Activated naive CD8-positive, alpha-beta T cell treated with anti-CD3 and anti-CD28 coated beads for 36 hours (primary cell): ENCODE measurements at regions not wholly inside any gene's neighbourhood (a gene's known extent, or its start where the extent isn't known, plus 50 kb on each side); places are given as distances from the start of the nearest gene placed in this dataset.
A peak's percentile ranks its signal among the peaks of the same experiment; 100 is the strongest.

Experiments
- DNase-seq: peaks from one replicate; pipeline ENCODE4 v3.0.0; 2021
- H3K27ac Mint-ChIP-seq: one replicate; pipeline ENCODE4 v1.8.0; 2022; ENCODE audit warnings: mild to moderate bottlenecking, moderate library complexity, mixed read lengths
- H3K27me3 Mint-ChIP-seq: one replicate; pipeline ENCODE4 v1.8.0; 2022; ENCODE audit warnings: mild to moderate bottlenecking, mixed read lengths
- H3K36me3 Mint-ChIP-seq: one replicate; pipeline ENCODE4 v1.8.0; 2021; ENCODE audit warnings: mild to moderate bottlenecking, mixed read lengths
- H3K4me1 Mint-ChIP-seq: one replicate; pipeline ENCODE4 v1.8.0; 2021; ENCODE audit warnings: mixed read lengths
- H3K4me3 Mint-ChIP-seq: one replicate; pipeline ENCODE4 v1.8.0; 2022; ENCODE audit warnings: mild to moderate bottlenecking, moderate library complexity, mixed read lengths
- H3K9me3 Mint-ChIP-seq: one replicate; pipeline ENCODE4 v1.8.0; 2022; ENCODE audit warnings: mixed read lengths

DNA sequence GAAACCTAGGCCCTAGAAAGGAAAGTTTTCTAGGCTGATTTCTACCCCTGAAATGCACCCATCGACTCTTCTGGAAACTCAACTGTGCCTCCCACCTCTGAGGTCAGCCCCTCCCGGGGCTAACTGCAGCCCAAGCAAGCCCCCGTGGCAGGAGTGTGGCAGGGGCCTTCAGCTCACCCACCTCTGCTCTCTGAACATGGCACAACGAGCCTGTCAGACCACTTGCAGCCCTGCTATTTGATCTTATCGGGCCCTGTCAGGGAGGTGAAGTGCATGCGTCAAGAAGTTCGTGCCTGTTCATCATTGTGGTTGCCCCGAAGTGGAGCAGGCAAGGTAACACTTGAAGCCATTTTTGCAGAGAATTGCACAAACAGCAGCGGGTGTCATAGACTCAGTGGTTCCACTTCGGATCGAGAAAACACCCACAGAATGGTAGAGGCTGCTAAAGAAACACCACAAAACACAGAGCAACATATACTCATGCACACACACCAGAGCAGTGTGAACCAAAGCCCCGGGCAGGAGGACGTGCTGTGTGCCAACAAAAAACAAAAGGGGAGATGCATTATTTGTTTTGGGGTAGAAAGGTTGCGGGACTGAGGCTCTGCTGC lies 262.7 kb downstream of the ETS1 start:
- Mint-ChIP-seq H3K9me3 (peaks cover 9% of the 10 kb centered on the region), H3K36me3 (peaks cover 26% of the 10 kb centered on the region), H3K4me1 (peaks cover 90% of the 10 kb centered on the region), H3K27me3 (no peaks in the 10 kb centered on the region), H3K4me3 (peak overlapping the region; percentile 68), H3K27ac (peak overlapping the region; percentile 95)
- peak; percentile 79 for DNase-seq

DNA sequence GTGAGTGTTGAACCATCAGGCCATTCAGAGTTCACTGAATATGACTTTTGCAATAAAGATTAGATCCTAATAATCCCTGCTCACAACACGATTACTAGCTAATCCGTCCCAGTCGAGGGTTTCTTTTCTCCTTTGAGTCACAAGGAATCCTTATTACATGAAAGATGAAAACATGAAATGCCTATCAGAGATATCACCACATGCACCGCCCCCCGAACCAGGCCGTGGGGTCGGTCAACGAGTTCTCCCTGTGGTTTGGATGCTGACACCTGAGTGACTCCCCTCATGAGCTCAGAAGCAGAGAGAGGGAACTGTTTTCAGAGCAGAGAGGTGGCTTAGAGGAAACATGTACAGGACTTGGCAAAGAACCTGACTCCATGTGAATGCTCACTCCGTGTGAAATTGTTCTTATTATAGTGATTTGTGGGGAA lies 263.3 kb downstream of the ETS1 start:
- peaks cover 90% of the 10 kb centered on the region for H3K4me1 Mint-ChIP-seq
- peak overlapping the region; percentile 95 for H3K27ac Mint-ChIP-seq
- DNase-seq, result peak; percentile 76
- peaks cover 26% of the 10 kb centered on the region for H3K36me3 Mint-ChIP-seq
- peaks cover 11% of the 10 kb centered on the region for H3K9me3 Mint-ChIP-seq
- peak overlapping the region; percentile 68 for H3K4me3 Mint-ChIP-seq
- H3K27me3 Mint-ChIP-seq, result no peaks in the 10 kb centered on the region

DNA sequence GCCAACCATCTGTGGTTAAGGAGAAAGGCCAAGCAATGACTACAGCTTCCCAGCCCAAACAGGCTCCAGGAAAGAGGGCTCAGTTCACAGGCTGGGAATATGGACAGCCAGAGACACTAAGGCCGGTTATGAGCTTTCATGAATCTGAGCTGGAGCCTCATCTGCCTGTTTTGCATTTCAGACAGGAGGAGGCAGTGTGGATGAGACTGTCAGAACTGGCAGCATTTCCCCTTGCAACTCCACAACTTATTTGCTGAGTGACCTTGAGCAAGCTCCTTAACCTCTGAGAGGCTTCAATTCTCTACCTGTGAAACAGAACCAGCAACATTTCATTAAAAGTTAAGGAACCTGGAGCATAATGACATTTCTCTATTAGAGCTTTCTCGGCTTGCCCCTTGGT lies 264.0 kb downstream of the ETS1 start:
- Mint-ChIP-seq H3K9me3 (peaks cover 15% of the 10 kb centered on the region), H3K27me3 (no peaks in the 10 kb centered on the region), H3K4me3 (peak overlapping the region; percentile 68), H3K36me3 (peaks cover 30% of the 10 kb centered on the region), H3K4me1 (peaks cover 90% of the 10 kb centered on the region), H3K27ac (peak overlapping the region; percentile 95)
- no peak for DNase-seq

DNA sequence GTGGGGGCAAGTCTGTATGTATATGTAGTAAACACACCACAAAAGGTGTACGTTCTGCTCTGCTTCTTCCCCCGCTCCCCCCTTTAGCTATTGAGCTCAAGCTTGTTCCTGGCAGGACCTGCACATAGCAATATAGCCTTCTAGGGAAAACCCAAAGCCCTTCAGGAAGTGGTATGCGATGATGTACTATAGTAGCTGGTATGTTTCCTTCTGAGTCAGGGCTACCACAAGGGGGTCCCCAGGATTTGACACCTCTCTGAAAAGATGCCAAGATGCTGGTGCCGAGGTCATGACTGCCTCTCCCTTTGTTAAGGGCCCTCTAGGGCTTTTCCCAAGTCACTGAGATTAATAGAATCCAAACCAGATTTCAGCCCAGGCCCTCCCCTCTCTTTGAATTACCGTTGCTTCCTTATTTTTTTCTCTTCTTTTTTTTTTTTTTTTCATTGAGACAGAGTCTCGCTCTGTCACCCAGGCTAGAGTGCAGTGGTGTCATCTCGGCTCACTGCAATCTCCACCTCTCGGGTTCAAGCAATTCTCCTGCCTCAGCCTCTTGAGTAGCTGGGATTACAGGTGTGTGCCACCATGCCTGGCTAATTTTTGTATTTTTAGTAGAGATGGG lies 268.4 kb downstream of the ETS1 start:
- no peaks in the 10 kb centered on the region for H3K27me3 Mint-ChIP-seq
- H3K36me3 Mint-ChIP-seq, result peaks cover 58% of the 10 kb centered on the region
- H3K4me1 Mint-ChIP-seq, result peaks cover 77% of the 10 kb centered on the region
- peak overlapping the region; percentile 59 for H3K4me3 Mint-ChIP-seq
- H3K27ac Mint-ChIP-seq, result peak overlapping the region; percentile 88
- DNase-seq, result peak; percentile 86
- peaks cover 49% of the 10 kb centered on the region for H3K9me3 Mint-ChIP-seq

DNA sequence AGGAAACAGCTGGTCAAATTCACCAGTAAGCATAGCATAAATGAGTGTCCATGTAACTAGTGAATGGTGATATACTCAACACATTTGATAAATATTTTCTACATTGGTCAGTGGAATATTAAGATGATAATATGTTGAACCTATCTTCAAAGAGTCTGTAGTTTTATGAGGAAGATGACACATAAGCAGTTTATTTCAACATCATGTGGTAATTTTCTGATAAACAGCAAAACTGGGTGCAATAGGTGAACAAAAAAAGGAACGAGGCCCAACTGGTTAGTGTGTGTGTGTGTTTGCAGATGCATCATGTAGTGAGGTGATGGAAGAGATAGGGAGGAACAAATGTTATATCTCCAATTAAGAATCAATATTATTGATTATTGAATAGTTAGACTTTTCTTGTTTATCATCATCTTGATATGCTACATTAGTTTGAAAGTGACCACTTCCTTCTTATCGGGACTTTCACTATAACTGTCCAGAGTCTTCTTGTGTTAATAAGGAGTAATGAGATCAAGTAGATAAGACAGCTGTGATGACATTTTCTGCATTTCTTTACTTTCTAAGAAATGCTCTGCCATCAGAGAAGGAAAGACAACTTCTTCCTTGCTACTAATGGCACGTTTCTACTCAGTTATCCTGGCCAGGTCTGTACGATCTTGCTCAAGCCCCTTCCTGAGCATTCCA lies 270.7 kb downstream of the ETS1 start:
- Mint-ChIP-seq H3K27ac (peak overlapping the region; percentile 54), H3K9me3 (peaks cover 58% of the 10 kb centered on the region), H3K4me3 (no peak overlapping the region), H3K27me3 (no peaks in the 10 kb centered on the region), H3K4me1 (peaks cover 71% of the 10 kb centered on the region), H3K36me3 (peaks cover 71% of the 10 kb centered on the region)
- no peak for DNase-seq

- H3K27me3 Mint-ChIP-seq, result no peaks in the 10 kb centered on the region
- peaks cover 53% of the 10 kb centered on the region for H3K9me3 Mint-ChIP-seq
- H3K4me3 Mint-ChIP-seq, result no peak overlapping the region
- peaks cover 73% of the 10 kb centered on the region for H3K4me1 Mint-ChIP-seq
- H3K27ac Mint-ChIP-seq, result peak overlapping the region; percentile 54
- no peak for DNase-seq
- H3K36me3 Mint-ChIP-seq, result peaks cover 68% of the 10 kb centered on the region
These were observed 271.4 kb downstream of the ETS1 start for GRCh38 chr11:128315933-128316332.

- Mint-ChIP-seq H3K36me3 (peaks cover 66% of the 10 kb centered on the region), H3K9me3 (peaks cover 47% of the 10 kb centered on the region), H3K4me1 (peaks cover 77% of the 10 kb centered on the region), H3K4me3 (no peak overlapping the region), H3K27ac (peak overlapping the region; percentile 74), H3K27me3 (no peaks in the 10 kb centered on the region)
- DNase-seq, result no peak
These were observed 273.4 kb downstream of the ETS1 start for GRCh38 chr11:128313931-128314330.

- peaks cover 54% of the 10 kb centered on the region for H3K36me3 Mint-ChIP-seq
- peak overlapping the region; percentile 9 for H3K4me3 Mint-ChIP-seq
- no peak for DNase-seq
- H3K27ac Mint-ChIP-seq, result peak overlapping the region; percentile 93
- peaks cover 39% of the 10 kb centered on the region for H3K9me3 Mint-ChIP-seq
- H3K4me1 Mint-ChIP-seq, result peaks cover 75% of the 10 kb centered on the region
- H3K27me3 Mint-ChIP-seq, result no peaks in the 10 kb centered on the region
These were observed 275.3 kb downstream of the ETS1 start for GRCh38 chr11:128311742-128312719.

DNA sequence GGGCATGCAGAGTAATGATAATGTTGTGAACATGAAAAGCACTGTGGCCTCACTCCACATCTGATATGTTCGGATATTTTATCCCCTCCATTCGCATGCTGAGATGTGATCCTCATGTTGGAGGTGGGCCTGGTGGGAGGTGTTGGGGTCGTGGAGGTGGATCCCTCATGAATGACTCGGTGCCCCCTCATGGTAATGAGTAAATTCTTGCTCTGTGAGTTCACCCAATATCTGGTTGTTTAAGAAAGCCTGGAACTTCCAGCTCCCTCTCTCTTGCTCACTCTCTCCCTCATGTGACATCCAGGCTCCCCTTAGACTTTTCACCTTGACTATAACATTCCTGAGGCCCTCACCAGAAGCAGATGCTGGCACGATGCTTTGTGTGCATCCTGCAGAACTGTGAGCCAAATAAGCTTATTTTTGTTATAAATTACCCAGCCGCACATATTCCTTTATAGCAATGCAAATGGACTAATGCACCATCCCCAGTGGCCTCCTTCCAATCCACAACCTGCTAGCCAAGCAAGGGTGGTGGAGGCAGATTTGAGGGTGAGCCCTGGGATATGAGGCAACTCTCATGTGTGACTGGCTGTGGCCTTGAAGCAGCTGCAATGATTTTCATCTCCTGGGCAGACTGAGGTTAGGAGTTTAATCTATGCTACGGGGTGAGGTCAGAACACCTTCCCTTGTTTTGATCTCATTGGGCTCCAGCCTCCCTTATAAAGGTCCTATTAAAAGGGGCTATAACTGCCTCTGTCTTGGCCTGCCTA lies 276.5 kb downstream of the ETS1 start:
- H3K9me3 Mint-ChIP-seq, result peaks cover 31% of the 10 kb centered on the region
- no peak for DNase-seq
- H3K4me1 Mint-ChIP-seq, result peaks cover 70% of the 10 kb centered on the region
- H3K27ac Mint-ChIP-seq, result peak overlapping the region; percentile 93
- peaks cover 46% of the 10 kb centered on the region for H3K36me3 Mint-ChIP-seq
- H3K4me3 Mint-ChIP-seq, result no peak overlapping the region
- H3K27me3 Mint-ChIP-seq, result no peaks in the 10 kb centered on the region

DNA sequence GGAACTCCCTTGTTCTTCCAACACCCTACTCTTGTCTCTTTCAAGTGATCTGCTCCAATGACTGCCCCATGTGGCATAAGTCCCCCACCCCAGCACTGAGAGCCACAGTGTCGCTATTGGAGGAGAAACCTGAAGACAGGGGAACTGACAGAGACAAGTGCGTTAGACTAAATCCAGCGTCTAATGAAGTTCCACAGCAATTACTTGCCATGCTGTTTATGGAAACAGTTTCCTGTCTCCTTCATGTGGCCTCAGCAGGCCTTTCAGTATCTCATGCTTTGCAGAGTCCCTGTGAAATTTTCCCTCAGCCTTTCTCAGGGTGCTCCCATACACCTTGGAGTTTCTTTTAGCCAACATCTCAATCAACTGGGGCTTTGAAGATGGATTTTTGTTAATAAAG lies 277.4 kb downstream of the ETS1 start:
- Mint-ChIP-seq H3K4me3 (no peak overlapping the region), H3K27me3 (no peaks in the 10 kb centered on the region), H3K36me3 (peaks cover 40% of the 10 kb centered on the region), H3K9me3 (peaks cover 24% of the 10 kb centered on the region), H3K27ac (peak overlapping the region; percentile 93), H3K4me1 (peaks cover 73% of the 10 kb centered on the region)
- no peak for DNase-seq

DNA sequence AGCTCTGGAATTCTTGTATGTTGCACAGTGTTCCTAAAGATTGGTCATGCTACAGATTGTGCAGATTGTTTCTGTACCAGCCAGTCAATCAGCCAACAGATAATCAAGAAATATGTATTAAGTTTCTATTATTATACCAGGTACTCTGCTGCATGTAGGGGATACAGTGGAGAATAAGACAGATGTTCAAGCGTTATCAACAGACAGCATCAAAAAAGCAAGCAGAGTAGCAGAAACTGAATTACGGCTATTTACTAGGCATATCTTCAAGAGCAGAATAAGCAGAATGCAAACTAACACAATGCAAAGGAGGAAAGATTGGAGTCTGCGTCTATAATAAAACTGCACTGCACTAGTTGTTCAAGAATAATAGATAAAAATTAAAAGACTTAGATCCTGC lies 278.6 kb downstream of the ETS1 start:
- no peaks in the 10 kb centered on the region for H3K27me3 Mint-ChIP-seq
- no peak overlapping the region for H3K27ac Mint-ChIP-seq
- H3K4me3 Mint-ChIP-seq, result no peak overlapping the region
- H3K9me3 Mint-ChIP-seq, result peaks cover 13% of the 10 kb centered on the region
- H3K4me1 Mint-ChIP-seq, result peaks cover 79% of the 10 kb centered on the region
- H3K36me3 Mint-ChIP-seq, result peaks cover 31% of the 10 kb centered on the region
- no peak for DNase-seq

DNA sequence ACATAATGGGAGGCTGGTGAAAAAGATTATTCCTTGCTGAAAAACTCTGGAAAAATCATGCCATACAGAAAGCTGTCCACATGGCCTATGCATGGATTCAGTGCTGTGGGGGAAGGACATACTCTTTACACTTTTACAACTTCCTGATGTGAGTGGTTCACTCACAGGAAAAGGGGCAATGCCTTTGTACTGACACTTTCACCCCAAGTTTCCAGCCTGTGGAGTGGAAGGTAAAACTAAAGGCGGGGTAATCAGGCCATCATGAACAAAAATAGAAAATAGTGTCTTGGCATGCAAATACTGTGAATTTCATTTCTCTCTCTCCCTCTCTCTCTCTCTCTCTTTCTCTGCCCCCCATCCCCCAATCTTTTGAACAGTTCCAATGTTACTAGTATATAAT lies 281.8 kb downstream of the ETS1 start:
- Mint-ChIP-seq H3K4me1 (peaks cover 75% of the 10 kb centered on the region), H3K4me3 (peak overlapping the region; percentile 26), H3K36me3 (peaks cover 9% of the 10 kb centered on the region)

DNA sequence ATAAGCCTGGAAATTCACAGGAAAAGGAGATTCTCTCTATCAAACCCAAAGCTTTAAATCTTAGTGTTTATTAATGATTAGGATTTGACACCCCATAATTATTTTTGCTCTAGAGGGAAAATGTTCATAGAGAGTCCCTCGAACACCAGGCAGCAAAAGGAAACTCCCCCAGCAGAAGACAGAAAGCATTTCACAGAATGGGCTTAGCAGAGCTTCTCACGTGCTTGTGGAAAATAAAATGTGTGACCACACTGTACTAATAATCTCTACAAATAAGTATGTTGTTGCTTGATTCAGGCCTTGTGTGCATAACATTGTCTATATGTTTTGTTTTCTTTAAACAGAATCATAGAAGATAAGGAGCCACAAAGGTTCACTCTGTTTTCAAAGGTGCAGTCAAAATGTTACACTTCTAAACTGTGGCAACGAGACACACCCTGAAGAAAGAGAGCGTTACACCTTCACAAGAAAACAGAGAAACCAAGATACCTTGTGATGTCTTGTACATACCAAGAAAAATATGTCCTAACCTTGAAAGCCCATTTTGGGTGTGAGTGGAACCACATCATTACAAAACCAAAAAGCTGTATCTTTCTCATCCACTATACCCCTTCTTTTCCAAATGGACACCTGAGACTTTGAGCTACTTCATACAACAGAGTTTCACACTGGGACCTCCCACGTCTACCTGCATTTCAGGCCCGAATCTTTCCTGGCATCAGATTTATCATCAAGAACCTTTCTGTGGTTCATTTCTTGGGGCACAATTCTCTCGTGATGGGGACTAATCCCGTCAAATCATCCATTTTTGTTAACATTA lies 282.5 kb downstream of the ETS1 start:
- no peaks in the 10 kb centered on the region for H3K27me3 Mint-ChIP-seq
- H3K4me1 Mint-ChIP-seq, result peaks cover 74% of the 10 kb centered on the region
- H3K4me3 Mint-ChIP-seq, result peak overlapping the region; percentile 26
- H3K27ac Mint-ChIP-seq, result peak overlapping the region; percentile 87
- H3K36me3 Mint-ChIP-seq, result peaks cover 10% of the 10 kb centered on the region
- H3K9me3 Mint-ChIP-seq, result peaks cover 6% of the 10 kb centered on the region
- no peak for DNase-seq

More for the DNA sequence above, 281.8 kb downstream of the ETS1 start:
- H3K9me3 Mint-ChIP-seq, result peaks cover 6% of the 10 kb centered on the region
- peak overlapping the region; percentile 87 for H3K27ac Mint-ChIP-seq
- no peak for DNase-seq
- no peaks in the 10 kb centered on the region for H3K27me3 Mint-ChIP-seq
